ENCODE measurements at regions not wholly inside any gene's neighbourhood (a gene's known extent, or its start where the extent isn't known, plus 50 kb on each side); places are given as distances from the start of the nearest gene placed in this dataset.

DNA sequence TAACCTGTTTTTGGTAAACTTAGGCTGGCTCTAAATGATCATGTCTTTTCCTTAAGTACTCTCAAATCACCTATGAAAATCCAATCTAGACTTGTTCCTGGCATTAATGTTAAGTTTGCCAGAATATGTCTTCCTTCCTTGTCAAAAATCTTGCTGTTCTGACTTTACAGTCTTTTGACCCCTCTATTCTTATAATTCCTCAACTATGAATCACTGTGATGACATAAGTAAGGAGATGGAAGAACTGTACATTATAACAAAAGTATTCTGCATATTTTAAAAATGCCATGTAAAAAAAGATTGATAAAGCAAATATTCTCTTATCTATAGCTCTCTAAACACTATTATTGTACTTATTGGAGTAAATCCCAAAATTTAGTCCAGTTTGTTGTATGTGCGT, 51.4 kb upstream of the BAZ1A start:
- TF ChIP-seq, protein P1, sequence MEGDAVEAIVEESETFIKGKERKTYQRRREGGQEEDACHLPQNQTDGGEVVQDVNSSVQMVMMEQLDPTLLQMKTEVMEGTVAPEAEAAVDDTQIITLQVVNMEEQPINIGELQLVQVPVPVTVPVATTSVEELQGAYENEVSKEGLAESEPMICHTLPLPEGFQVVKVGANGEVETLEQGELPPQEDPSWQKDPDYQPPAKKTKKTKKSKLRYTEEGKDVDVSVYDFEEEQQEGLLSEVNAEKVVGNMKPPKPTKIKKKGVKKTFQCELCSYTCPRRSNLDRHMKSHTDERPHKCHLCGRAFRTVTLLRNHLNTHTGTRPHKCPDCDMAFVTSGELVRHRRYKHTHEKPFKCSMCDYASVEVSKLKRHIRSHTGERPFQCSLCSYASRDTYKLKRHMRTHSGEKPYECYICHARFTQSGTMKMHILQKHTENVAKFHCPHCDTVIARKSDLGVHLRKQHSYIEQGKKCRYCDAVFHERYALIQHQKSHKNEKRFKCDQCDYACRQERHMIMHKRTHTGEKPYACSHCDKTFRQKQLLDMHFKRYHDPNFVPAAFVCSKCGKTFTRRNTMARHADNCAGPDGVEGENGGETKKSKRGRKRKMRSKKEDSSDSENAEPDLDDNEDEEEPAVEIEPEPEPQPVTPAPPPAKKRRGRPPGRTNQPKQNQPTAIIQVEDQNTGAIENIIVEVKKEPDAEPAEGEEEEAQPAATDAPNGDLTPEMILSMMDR (IDR thresholded peaks at IDR 0.05): no peak
- no peak for TF ChIP-seq POLR2A (IDR thresholded peaks at IDR 0.05)
